ENCODE measurements at regions not wholly inside any gene's neighbourhood (a gene's known extent, or its start where the extent isn't known, plus 50 kb on each side); places are given as distances from the start of the nearest gene placed in this dataset.

DNA sequence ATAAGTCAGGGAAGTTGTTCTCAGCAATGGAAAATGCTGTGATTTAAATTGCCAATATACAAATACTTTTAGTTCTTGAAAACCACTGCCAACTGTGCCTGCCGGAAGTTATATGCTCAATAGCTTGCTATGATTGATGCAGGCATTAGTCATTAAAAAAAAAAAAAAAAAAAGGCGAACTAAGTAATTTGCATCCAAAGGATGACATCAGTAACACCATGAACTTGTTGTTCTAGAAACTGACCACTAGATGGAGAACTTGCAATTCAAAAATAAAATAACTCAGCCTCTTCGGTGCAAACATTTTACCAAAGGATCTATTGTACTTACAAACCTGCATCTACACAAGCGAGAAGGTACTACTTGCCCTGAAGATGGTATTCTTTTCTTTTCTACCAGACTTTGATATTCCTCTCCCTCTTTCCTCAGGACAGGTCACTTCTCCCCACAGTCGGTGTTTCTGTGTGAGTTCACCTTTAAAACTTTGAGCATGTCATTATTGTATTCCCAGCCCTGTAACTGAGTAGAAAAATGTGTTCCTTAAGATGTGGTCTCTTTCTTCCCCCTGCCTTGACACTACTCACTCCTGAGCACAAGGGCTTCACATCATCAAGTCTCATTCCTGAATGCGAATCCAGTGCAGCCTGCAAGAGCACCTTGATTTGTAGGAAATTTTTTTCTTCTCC, 115.0 kb upstream of the VEPH1 start:
- POLR2A ChIA-PET: no interaction called here
- TF ChIP-seq, protein P1, sequence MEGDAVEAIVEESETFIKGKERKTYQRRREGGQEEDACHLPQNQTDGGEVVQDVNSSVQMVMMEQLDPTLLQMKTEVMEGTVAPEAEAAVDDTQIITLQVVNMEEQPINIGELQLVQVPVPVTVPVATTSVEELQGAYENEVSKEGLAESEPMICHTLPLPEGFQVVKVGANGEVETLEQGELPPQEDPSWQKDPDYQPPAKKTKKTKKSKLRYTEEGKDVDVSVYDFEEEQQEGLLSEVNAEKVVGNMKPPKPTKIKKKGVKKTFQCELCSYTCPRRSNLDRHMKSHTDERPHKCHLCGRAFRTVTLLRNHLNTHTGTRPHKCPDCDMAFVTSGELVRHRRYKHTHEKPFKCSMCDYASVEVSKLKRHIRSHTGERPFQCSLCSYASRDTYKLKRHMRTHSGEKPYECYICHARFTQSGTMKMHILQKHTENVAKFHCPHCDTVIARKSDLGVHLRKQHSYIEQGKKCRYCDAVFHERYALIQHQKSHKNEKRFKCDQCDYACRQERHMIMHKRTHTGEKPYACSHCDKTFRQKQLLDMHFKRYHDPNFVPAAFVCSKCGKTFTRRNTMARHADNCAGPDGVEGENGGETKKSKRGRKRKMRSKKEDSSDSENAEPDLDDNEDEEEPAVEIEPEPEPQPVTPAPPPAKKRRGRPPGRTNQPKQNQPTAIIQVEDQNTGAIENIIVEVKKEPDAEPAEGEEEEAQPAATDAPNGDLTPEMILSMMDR (IDR thresholded peaks at IDR 0.05; ENCODE audit: insufficient read depth, low read depth, low read length): peak; percentile 51
- no peaks in the 10 kb centered on the region for H3K36me3 ChIP-seq (ENCODE audit: control insufficient read depth, insufficient read depth, low read length)
- H3K4me3 ChIP-seq (ENCODE audit: low read depth, low read length): no peak overlapping the region
- CTCF ChIA-PET: interaction anchor here (0.6 to 1.6 kb wide), 6 partner anchors 12 to 816 kb away, joined by 3 to 9 read pairs (median 4); no protein-coding TSS in a partner anchor
- H3K27me3 ChIP-seq (ENCODE audit: control insufficient read depth, insufficient read depth, low read length): no peaks in the 10 kb centered on the region
- DNase-seq (ENCODE audit: low read depth): peak; percentile 35

DNA sequence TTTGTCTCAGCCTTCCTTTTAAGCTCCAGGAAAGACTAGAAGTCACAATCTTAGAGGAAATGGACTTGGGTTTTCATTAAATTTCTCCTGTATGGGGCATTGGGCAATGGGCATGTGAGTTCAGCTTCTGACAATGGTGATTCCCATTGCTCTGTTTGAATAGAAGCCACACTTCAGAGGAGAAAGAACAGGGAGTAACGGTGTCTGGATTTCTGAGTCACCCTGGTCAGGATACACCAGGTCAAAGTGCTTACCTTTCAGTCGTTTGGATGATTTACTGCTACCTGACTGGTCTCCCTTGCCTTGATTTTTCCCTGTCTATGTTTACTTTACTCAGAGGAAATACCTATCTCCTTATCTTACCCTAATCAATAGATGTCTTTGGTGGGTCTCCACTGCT, 111.7 kb upstream of the VEPH1 start:
- ChIA-PET CTCF (interaction anchor here (1.2 to 1.8 kb wide), 4 partner anchors 9 to 820 kb away, joined by 3 to 10 read pairs (median 5); no protein-coding TSS in a partner anchor), POLR2A (no interaction called here)
- Histone ChIP-seq H3K27me3 (ENCODE audit: control insufficient read depth, insufficient read depth, low read length) (no peaks in the 10 kb centered on the region), H3K4me3 (ENCODE audit: low read depth, low read length) (no peak overlapping the region), H3K36me3 (ENCODE audit: control insufficient read depth, insufficient read depth, low read length) (no peaks in the 10 kb centered on the region)
- no peak for DNase-seq (ENCODE audit: low read depth)
- TF ChIP-seq, protein P1 (IDR thresholded peaks at IDR 0.05; ENCODE audit: insufficient read depth, low read depth, low read length): no peak

DNA sequence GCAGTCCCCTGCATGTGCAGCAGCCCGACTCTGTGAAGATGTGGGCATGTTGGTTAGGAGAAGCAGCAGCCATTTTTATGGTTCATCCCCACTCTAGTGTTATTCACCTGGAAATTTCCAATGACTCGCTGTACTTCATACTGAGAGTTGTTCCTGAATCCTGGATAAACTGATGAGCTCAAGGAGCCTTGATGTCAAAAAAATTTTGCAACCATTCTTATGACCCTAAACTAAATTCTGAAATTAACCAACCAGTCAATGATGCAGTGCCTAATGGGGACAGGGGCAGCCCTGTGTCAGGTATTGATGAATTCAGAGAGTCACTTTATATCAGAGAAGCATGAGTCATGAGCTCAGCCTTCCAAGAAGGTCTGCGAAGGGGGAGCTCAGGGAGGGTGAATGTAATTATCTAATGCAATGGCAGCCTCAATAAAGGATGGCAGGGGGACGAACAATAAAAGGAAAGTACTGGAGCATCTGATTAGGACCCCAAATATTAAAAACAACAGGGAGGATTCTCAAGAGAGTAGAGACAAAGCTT, 108.4 kb upstream of the VEPH1 start:
- Histone ChIP-seq H3K27me3 (ENCODE audit: control insufficient read depth, insufficient read depth, low read length) (no peaks in the 10 kb centered on the region), H3K36me3 (ENCODE audit: control insufficient read depth, insufficient read depth, low read length) (no peaks in the 10 kb centered on the region), H3K4me3 (ENCODE audit: low read depth, low read length) (no peak overlapping the region)
- no peak for DNase-seq (ENCODE audit: low read depth)
- ChIA-PET POLR2A (no interaction called here), CTCF (interaction anchor here (0.6 to 1.6 kb wide), 4 partner anchors 69 to 823 kb away, joined by 3 to 7 read pairs (median 4); no protein-coding TSS in a partner anchor)
- TF ChIP-seq, protein P1 (IDR thresholded peaks at IDR 0.05; ENCODE audit: insufficient read depth, low read depth, low read length): no peak

DNA sequence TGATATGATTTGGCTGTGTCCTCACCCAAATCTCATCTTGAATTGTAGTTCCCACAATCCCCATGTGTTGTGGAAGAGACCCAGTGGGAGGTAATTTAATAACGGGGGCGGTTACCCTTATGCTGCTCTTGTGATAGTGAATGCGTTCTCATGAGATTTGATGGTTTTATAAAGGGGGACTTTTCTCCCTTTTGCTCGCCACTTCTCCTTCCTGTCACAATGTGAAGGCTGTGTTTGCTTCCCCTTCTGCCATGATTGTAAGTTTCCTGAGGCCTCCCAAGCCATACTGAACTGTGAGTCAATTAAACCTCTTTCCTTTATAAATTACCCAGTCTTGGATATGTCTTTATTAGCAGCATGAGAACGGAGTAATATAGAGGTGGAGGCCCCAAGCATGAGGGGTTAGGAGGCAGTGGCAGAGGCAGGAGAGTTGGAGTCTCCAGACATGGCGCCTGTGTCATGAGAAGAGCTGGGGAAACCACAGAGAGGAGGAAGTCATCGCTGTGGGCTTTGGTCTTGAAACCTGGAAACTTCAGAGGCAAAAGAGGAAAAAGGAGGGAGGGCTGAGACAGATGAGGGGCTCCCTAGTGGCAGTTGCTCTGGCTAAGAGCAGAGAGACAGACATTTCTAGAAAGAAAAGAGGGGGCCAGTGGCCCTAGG, 107.8 kb upstream of the VEPH1 start:
- TF ChIP-seq, protein P1 (IDR thresholded peaks at IDR 0.05; ENCODE audit: insufficient read depth, low read depth, low read length): no peak
- no peak overlapping the region for H3K4me3 ChIP-seq (ENCODE audit: low read depth, low read length)
- H3K27me3 ChIP-seq (ENCODE audit: control insufficient read depth, insufficient read depth, low read length): no peaks in the 10 kb centered on the region
- ChIA-PET CTCF (interaction anchor here (0.6 to 1.6 kb wide), 3 partner anchors 79 to 823 kb away, joined by 3 to 7 read pairs (median 4); no protein-coding TSS in a partner anchor), POLR2A (no interaction called here)
- H3K36me3 ChIP-seq (ENCODE audit: control insufficient read depth, insufficient read depth, low read length): no peaks in the 10 kb centered on the region
- DNase-seq (ENCODE audit: low read depth): no peak

DNA sequence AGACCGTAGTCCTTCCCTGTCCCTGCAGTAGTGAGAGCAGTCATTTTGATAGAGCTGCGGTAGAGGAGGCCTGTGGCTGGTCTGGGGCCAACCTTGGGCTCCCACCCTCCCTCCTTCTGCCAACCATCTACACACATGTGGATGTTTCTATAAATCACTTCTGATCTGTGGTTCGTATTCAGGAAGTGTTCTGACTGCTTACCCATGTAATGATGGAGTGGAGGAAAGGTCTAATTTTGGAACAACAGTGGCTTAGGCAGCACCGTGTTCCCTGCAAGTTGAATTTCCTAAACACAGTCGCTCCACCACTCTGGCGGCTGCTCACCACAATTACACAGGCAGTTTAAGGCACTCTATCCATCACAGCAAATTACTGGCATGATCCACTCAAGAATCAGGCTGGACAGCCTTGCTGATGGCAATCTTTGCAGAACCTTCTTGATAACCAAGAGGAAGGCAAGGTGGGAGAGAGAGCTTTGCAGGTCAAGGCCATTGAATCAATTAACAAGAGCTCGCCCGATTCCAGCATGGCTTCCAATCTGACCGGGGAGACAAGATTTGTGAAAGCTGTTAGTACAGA, 104.7 kb upstream of the VEPH1 start:
- Histone ChIP-seq H3K36me3 (ENCODE audit: control insufficient read depth, insufficient read depth, low read length) (no peaks in the 10 kb centered on the region), H3K27me3 (ENCODE audit: control insufficient read depth, insufficient read depth, low read length) (no peaks in the 10 kb centered on the region; the same call in 1 of the 2 replicates), H3K4me3 (ENCODE audit: low read depth, low read length) (no peak overlapping the region)
- no peak for DNase-seq (ENCODE audit: low read depth)
- ChIA-PET POLR2A (no interaction called here), CTCF (interaction anchor here (0.6 to 3.0 kb wide), 12 partner anchors 9 to 507 kb away, joined by 3 to 27 read pairs (median 4); no protein-coding TSS in a partner anchor)
- TF ChIP-seq, protein P1 (IDR thresholded peaks at IDR 0.05; ENCODE audit: insufficient read depth, low read depth, low read length): no peak
